ENCODE measurements at regions not wholly inside any gene's neighbourhood (a gene's known extent, or its start where the extent isn't known, plus 50 kb on each side); places are given as distances from the start of the nearest gene placed in this dataset.

DNA sequence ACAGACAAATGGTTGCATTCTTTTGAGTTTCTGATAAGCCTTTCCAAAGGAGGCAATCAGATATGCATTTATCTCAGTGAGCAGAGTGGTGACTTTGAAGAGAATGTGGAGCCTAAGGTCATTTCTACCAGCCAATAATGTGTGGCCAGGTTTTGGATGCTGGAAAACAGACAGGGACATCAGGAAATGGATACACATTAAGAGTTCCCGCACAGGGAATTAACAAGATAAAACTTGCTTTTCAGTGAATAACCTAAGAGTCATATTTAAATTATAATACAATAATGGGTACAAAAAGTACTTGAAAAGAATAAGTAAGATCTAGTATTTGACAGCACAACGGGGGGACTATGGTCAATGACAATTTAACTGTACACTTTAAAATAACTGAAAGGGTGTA lies 492.3 kb upstream of the FAM241A start:
- Histone ChIP-seq H3K9me1 (replicated peaks; ENCODE audit: control insufficient read depth, extremely low read depth, insufficient read depth, low read length) (no peaks in the 10 kb centered on the region), H3K27me3 (ENCODE audit: control insufficient read depth in 2 of 2, insufficient read depth in 2 of 2, low read length in 2 of 2) (peaks cover 17 to 28% of the 10 kb centered on the region in 2 experiments), H3K9me3 (replicated peaks; ENCODE audit: control insufficient read depth, insufficient read depth, low read length) (no peaks in the 10 kb centered on the region), H4K20me1 (replicated peaks; ENCODE audit: control insufficient read depth, extremely low read depth, insufficient read depth, low read length) (no peaks in the 10 kb centered on the region), H2AFZ (ENCODE audit: low read depth, low read length) (no peak overlapping the region), H3K4me3 (replicated peaks in 1 of 3; ENCODE audit: insufficient read depth in 1 of 3, low read depth in 1 of 3, low read length in 3 of 3) (no peak overlapping the region), H3K4me1 (ENCODE audit: control insufficient read depth, extremely low read depth, insufficient read depth, low read length) (no peaks in the 10 kb centered on the region), H3K79me2 (ENCODE audit: control insufficient read depth, insufficient read depth, low read length) (no peaks in the 10 kb centered on the region), H3K9ac (replicated peaks; ENCODE audit: extremely low read depth, insufficient read depth, low read length) (no peak overlapping the region), H3K4me2 (ENCODE audit: insufficient read depth, low read length) (no peak overlapping the region), H3K36me3 (ENCODE audit: control insufficient read depth in 2 of 2, extremely low read depth in 1 of 2, insufficient read depth in 2 of 2, low read length in 2 of 2) (no peaks in the 10 kb centered on the region), H3K27ac (ENCODE audit: insufficient read depth, low read depth, low read length) (no peak overlapping the region)
- DNase-seq (ENCODE audit: low read depth, low spot score), result no peak
- no peak for FAIRE-seq
- ChIA-PET POLR2A (no interaction called here), CTCF (interaction anchor here (1.5 kb wide), 2 partner anchors 25 to 30 kb away, joined by 3 to 4 read pairs; no protein-coding TSS in a partner anchor)
- TF ChIP-seq MYC (IDR thresholded peaks at IDR 0.05; ENCODE audit: low read depth, low read length), result no peak
- no peak for TF ChIP-seq EZH2 (IDR thresholded peaks at IDR 0.05; ENCODE audit: borderline replicate concordance, low read depth, low read length, severe bottlenecking)
- no peak for TF ChIP-seq GATA2 (IDR thresholded peaks at IDR 0.05; ENCODE audit: insufficient read depth, insufficient read length, low read depth, low read length)
- no peak for TF ChIP-seq POLR2A (IDR thresholded peaks at IDR 0.05; ENCODE audit: low read depth, low read length)
- no peak for TF ChIP-seq FOS (IDR thresholded peaks at IDR 0.05; ENCODE audit: borderline replicate concordance, insufficient read depth, low read length)
- TF ChIP-seq, protein P1, sequence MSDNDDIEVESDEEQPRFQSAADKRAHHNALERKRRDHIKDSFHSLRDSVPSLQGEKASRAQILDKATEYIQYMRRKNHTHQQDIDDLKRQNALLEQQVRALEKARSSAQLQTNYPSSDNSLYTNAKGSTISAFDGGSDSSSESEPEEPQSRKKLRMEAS (IDR thresholded peaks at IDR 0.05; ENCODE audit: insufficient read depth, insufficient read length), result no peak
- TF ChIP-seq, protein P2, sequence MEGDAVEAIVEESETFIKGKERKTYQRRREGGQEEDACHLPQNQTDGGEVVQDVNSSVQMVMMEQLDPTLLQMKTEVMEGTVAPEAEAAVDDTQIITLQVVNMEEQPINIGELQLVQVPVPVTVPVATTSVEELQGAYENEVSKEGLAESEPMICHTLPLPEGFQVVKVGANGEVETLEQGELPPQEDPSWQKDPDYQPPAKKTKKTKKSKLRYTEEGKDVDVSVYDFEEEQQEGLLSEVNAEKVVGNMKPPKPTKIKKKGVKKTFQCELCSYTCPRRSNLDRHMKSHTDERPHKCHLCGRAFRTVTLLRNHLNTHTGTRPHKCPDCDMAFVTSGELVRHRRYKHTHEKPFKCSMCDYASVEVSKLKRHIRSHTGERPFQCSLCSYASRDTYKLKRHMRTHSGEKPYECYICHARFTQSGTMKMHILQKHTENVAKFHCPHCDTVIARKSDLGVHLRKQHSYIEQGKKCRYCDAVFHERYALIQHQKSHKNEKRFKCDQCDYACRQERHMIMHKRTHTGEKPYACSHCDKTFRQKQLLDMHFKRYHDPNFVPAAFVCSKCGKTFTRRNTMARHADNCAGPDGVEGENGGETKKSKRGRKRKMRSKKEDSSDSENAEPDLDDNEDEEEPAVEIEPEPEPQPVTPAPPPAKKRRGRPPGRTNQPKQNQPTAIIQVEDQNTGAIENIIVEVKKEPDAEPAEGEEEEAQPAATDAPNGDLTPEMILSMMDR (IDR thresholded peaks at IDR 0.05; ENCODE audit: extremely low read depth in 1 of 2, insufficient read depth in 1 of 2, low read depth in 1 of 2, low read length in 2 of 2), result no peak
- TF ChIP-seq JUN (IDR thresholded peaks at IDR 0.05; ENCODE audit: borderline replicate concordance, insufficient read depth, insufficient read length, low read depth), result no peak
- TF ChIP-seq POLR2AphosphoS5 (IDR thresholded peaks at IDR 0.05; ENCODE audit: insufficient read depth, low read depth, low read length), result no peak
- intact Hi-C loops (cut with micrococcal nuclease) (no loop called here), dilution Hi-C loops (cut with MboI; ENCODE audit: extremely low pct_ligation_motif_present, low sequenced_read_pairs) (no loop called here)
- BruUV-seq (replicated peaks), result no TSS peak

Measured in endothelial cell of umbilical vein (primary cell).